ENCODE measurements at regions not wholly inside any gene's neighbourhood (a gene's known extent, or its start where the extent isn't known, plus 50 kb on each side); places are given as distances from the start of the nearest gene placed in this dataset.

- TF ChIP-seq CBFB (CRISPR knock-in tag; IDR thresholded peaks at IDR 0.05) (no peak), ZNF296 (CRISPR knock-in tag; conservative IDR thresholded peaks at IDR 0.05) (no peak), ZFP36 (IDR thresholded peaks at IDR 0.05; ENCODE audit: borderline replicate concordance, low read depth, low read length, partially characterized antibody) (no peak), ZNF776 (CRISPR knock-in tag; IDR thresholded peaks at IDR 0.05) (no peak), CTCF (CRISPR knock-in tag; IDR thresholded peaks at IDR 0.05) (no peak), SALL2 (CRISPR knock-in tag; IDR thresholded peaks at IDR 0.05) (no peak), RARG (CRISPR knock-in tag; IDR thresholded peaks at IDR 0.05; ENCODE audit: low read depth) (no peak), HDAC2 (CRISPR knock-in tag; IDR thresholded peaks at IDR 0.05) (no peak), PREB (CRISPR knock-in tag; IDR thresholded peaks at IDR 0.05) (no peak)
Measured at GRCh38 chr21:32088471-32088870, 190.4 kb downstream of the MIS18A start.
